NCI-H2196 (cell line): ENCODE measurements at regions not wholly inside any gene's neighbourhood (a gene's known extent, or its start where the extent isn't known, plus 50 kb on each side); places are given as distances from the start of the nearest gene placed in this dataset.
"Not testable (repeated sequence)": the region's sequence is repeated elsewhere in the genome, so short reads cannot be mapped to it uniquely, and the experiment has no call there.

Experiments used
- DNase-seq: peaks from one replicate; lab custom pipeline; 2025; ENCODE audit not compliant: unreplicated experiment; lab: John Stamatoyannopoulos, UW

GRCh38 chrX:128436397-128437103, 384.3 kb upstream of the ACTRT1 start:
- peak; percentile 1 for DNase-seq

GRCh38 chrX:128425546-128425945, 373.3 kb upstream of the ACTRT1 start:
- no peak for DNase-seq

GRCh38 chrX:128408842-128409241, 356.6 kb upstream of the ACTRT1 start:
- no peak for DNase-seq

- no peak for DNase-seq
These were observed 344.4 kb upstream of the ACTRT1 start for GRCh38 chrX:128396601-128397000.

- DNase-seq, result not testable (repeated sequence)
These were observed 331.6 kb upstream of the ACTRT1 start for GRCh38 chrX:128383846-128384245.

GRCh38 chrX:128365492-128365891, 313.3 kb upstream of the ACTRT1 start:
- DNase-seq, result no peak

GRCh38 chrX:128335671-128336070, 283.5 kb upstream of the ACTRT1 start:
- DNase-seq, result no peak

GRCh38 chrX:128334821-128335220, 282.6 kb upstream of the ACTRT1 start:
- DNase-seq, result no peak

- DNase-seq, result no peak
These were observed 258.7 kb upstream of the ACTRT1 start for GRCh38 chrX:128310912-128311311.

GRCh38 chrX:128309311-128309710, 257.1 kb upstream of the ACTRT1 start:
- no peak for DNase-seq

- DNase-seq, result no peak
These were observed 242.0 kb upstream of the ACTRT1 start for GRCh38 chrX:128294198-128294597.

GRCh38 chrX:128287693-128288092, 235.5 kb upstream of the ACTRT1 start:
- DNase-seq, result no peak

- no peak for DNase-seq
These were observed 198.4 kb upstream of the ACTRT1 start for GRCh38 chrX:128250621-128251020.

GRCh38 chrX:128216364-128216763, 164.2 kb upstream of the ACTRT1 start:
- no peak for DNase-seq

- DNase-seq, result no peak
These were observed 113.7 kb upstream of the ACTRT1 start for GRCh38 chrX:128165884-128166408.

GRCh38 chrX:128156204-128156603, 104.0 kb upstream of the ACTRT1 start:
- DNase-seq, result no peak

GRCh38 chrX:128142745-128143144, 90.5 kb upstream of the ACTRT1 start:
- DNase-seq, result no peak

GRCh38 chrX:128106630-128107029, 54.4 kb upstream of the ACTRT1 start:
- no peak for DNase-seq

- DNase-seq, result no peak
These were observed 53.5 kb upstream of the ACTRT1 start for GRCh38 chrX:128105659-128106058.
